CD4-positive, alpha-beta T cell (primary cell): ENCODE measurements at regions not wholly inside any gene's neighbourhood (a gene's known extent, or its start where the extent isn't known, plus 50 kb on each side); places are given as distances from the start of the nearest gene placed in this dataset.

ENCODE experiments used
- ATAC-seq: fragments of 200-7000 bp; cut with Tn5 transposase; one replicate; pipeline ENCODE4 v1.10.0; 2022; ENCODE audit warnings: mild to moderate bottlenecking; ENCODE audit not compliant: poor library complexity
- CTCF ChIA-PET: fragments of 350-600 bp; sonication (Branson Sonifier 250); formaldehyde crosslinking; loops from one replicate; lab custom pipeline; 2021; ENCODE audit warnings: antibody characterized with exemption, inconsistent platforms; lab: Charles Lee
- POLR2A ChIA-PET: fragments of 350-600 bp; sonication (Branson Sonifier 250); formaldehyde crosslinking; loops from one replicate; lab custom pipeline; 2021; ENCODE audit warnings: antibody characterized with exemption, inconsistent platforms; lab: Charles Lee
- DNase-seq, 14 experiments: peaks; one replicate each; pipeline ENCODE4 v3.0.0-alpha.2; 2013 to 2020; ENCODE audit warnings: mixed read lengths in 2 of 14
- H3K27ac ChIP-seq, 2 donors: one replicate each; pipeline versions ENCODE4 v1.5.1 to v1.7.0; 2013; ENCODE audit warnings: low read length in 2 of 2, low read depth in 1 of 2, mild to moderate bottlenecking in 1 of 2
- H3K27me3 ChIP-seq, 2 experiments: 1 replicate in 1 of 2; 2 replicates in 1 of 2; pipeline versions ENCODE4 v1.6.1 to v1.7.0; 2013; ENCODE audit warnings: low read length in 2 of 2, control low read depth in 1 of 2, mild to moderate bottlenecking in 1 of 2, moderate library complexity in 1 of 2; ENCODE audit not compliant: insufficient read depth in 2 of 2, control insufficient read depth in 1 of 2
- H3K36me3 ChIP-seq: one replicate; pipeline ENCODE4 v1.6.1; 2013; ENCODE audit warnings: low read length, control low read depth; ENCODE audit not compliant: insufficient read depth
- H3K4me1 ChIP-seq: one replicate; pipeline ENCODE4 v1.6.1; 2013; ENCODE audit warnings: low read length, control low read depth; ENCODE audit not compliant: insufficient read depth
- H3K4me3 ChIP-seq: one replicate; pipeline ENCODE4 v1.5.1; 2013; ENCODE audit warnings: mild to moderate bottlenecking, low read length, moderate library complexity
- H3K9me3 ChIP-seq, 2 experiments: 1 replicate in 1 of 2; 2 replicates in 1 of 2; pipeline versions ENCODE4 v1.6.1 to v1.7.0; 2013; ENCODE audit warnings: low read length in 2 of 2, mild to moderate bottlenecking in 2 of 2, control low read depth in 1 of 2, moderate library complexity in 1 of 2; ENCODE audit not compliant: control insufficient read depth in 1 of 2, insufficient read depth in 1 of 2
- H3K27ac Mint-ChIP-seq: one replicate; pipeline ENCODE4 v1.8.0; 2020; ENCODE audit warnings: mixed read lengths
- H3K27me3 Mint-ChIP-seq: one replicate; pipeline ENCODE4 v1.8.0; 2021; ENCODE audit warnings: mixed read lengths
- H3K36me3 Mint-ChIP-seq: one replicate; pipeline ENCODE4 v1.8.0; 2021; ENCODE audit warnings: low read depth, mixed read lengths
- H3K4me1 Mint-ChIP-seq: one replicate; pipeline ENCODE4 v1.8.0; 2021; ENCODE audit warnings: low read depth, mixed read lengths
- H3K4me3 Mint-ChIP-seq: one replicate; pipeline ENCODE4 v1.8.0; 2020; ENCODE audit warnings: mild to moderate bottlenecking, mixed read lengths
- H3K9me3 Mint-ChIP-seq: one replicate; pipeline ENCODE4 v1.8.0; 2020; ENCODE audit warnings: mixed read lengths
- CTCF ChIP-seq: fragments of 200-600 bp; IDR thresholded peaks from one replicate; pipeline ENCODE4 v1.8.0; 2022; ENCODE audit warnings: antibody characterized with exemption, mild to moderate bottlenecking
- intact Hi-C, 2 experiments: fragments of 100-400 bp; cut with DNase I in 1 of 2; cut with micrococcal nuclease in 1 of 2; formaldehyde crosslinking; loops; one replicate each; pipeline versions ENCODE4 v1.15.1 to v1.9.0; 2023 to 2025; cut with DNase I, micrococcal nuclease

DNA sequence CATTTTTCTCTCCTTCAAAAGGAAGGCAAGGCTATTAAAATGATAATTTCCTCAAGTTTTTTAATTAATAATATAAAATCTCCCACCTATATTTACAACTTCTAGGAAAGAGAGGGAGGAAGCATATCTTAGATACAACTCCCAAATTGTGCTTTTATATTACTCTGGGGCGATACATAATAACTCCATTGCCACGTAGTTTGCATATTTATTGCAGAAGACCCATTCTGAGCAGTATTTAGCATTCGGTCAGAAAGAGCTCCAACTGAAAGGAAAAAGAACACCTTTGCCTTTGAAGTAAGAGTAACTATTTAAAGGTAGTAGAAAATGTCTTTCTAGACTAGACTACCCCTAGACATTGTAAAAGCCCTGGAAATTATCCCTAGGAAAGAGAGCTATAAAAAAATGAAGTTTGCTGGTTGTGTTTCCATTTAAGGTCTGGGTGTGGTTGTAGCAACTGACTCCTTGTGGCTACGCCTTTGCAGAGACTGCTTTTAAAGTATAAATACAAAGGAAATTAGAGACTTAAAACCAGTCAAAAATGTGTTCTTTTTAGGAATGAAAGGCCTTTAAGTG, 566.1 kb downstream of the ZNF608 start:
- no peak overlapping the region for H3K4me3 ChIP-seq
- no peaks in the 10 kb centered on the region for H3K4me1 ChIP-seq
- H3K4me3 Mint-ChIP-seq = no peak overlapping the region
- no peak for ATAC-seq
- no peaks in the 10 kb centered on the region for H3K27me3 ChIP-seq
- no peaks in the 10 kb centered on the region for H3K4me1 Mint-ChIP-seq
- no peaks in the 10 kb centered on the region for H3K9me3 ChIP-seq
- intact Hi-C loops = no loop called here
- ChIA-PET CTCF (no interaction called here), POLR2A (no interaction called here)
- no peak for DNase-seq
- no peak overlapping the region for H3K27ac ChIP-seq
- no peaks in the 10 kb centered on the region for H3K27me3 Mint-ChIP-seq
- no peaks in the 10 kb centered on the region for H3K36me3 Mint-ChIP-seq
- TF ChIP-seq CTCF = no peak
- H3K36me3 ChIP-seq = no peaks in the 10 kb centered on the region
- no peaks in the 10 kb centered on the region for H3K9me3 Mint-ChIP-seq
- no peak overlapping the region for H3K27ac Mint-ChIP-seq

DNA sequence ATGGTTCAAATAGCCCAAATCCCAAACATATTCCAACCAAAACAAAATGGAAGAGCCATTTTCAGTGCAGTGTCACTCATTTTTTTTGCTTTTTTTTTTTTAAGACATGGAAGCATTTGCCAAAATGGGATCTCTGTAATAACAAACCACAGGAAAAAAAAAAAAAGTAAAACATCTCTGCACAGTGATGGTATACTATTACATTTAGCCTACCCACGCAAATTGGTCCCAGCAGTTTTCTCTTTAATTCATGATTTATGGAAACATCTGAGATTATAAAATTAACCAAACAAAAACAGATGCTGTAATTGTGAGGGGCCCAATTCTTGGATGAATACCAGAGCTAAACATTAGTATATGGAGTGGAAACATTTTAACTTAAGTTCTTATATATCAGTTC, 566.6 kb downstream of the ZNF608 start:
- ATAC-seq = no peak

GRCh38 chr5:124178050-124178449, 568.4 kb downstream of the ZNF608 start:
- ATAC-seq (no peak), DNase-seq (no peak)
- H3K9me3 Mint-ChIP-seq = peaks cover under 1% of the 10 kb centered on the region
- no peaks in the 10 kb centered on the region for H3K27me3 Mint-ChIP-seq
- H3K9me3 ChIP-seq = no peaks in the 10 kb centered on the region
- H3K4me3 ChIP-seq = no peak overlapping the region
- H3K27ac ChIP-seq = no peak overlapping the region
- H3K36me3 Mint-ChIP-seq = no peaks in the 10 kb centered on the region
- no peaks in the 10 kb centered on the region for H3K4me1 Mint-ChIP-seq
- intact Hi-C loops = no loop called here
- no peak overlapping the region for H3K4me3 Mint-ChIP-seq
- no peaks in the 10 kb centered on the region for H3K27me3 ChIP-seq
- no peaks in the 10 kb centered on the region for H3K4me1 ChIP-seq
- H3K27ac Mint-ChIP-seq = no peak overlapping the region
- ChIA-PET CTCF (no interaction called here), POLR2A (no interaction called here)
- no peak for TF ChIP-seq CTCF
- H3K36me3 ChIP-seq = no peaks in the 10 kb centered on the region

More for the DNA sequence above, 566.6 kb downstream of the ZNF608 start:
- Mint-ChIP-seq H3K9me3 (no peaks in the 10 kb centered on the region), H3K4me3 (no peak overlapping the region), H3K27ac (no peak overlapping the region), H3K27me3 (no peaks in the 10 kb centered on the region), H3K36me3 (no peaks in the 10 kb centered on the region), H3K4me1 (no peaks in the 10 kb centered on the region)
- no peaks in the 10 kb centered on the region for H3K36me3 ChIP-seq
- H3K4me3 ChIP-seq = no peak overlapping the region
- H3K4me1 ChIP-seq = no peaks in the 10 kb centered on the region
- CTCF ChIA-PET = no interaction called here
- intact Hi-C loops = no loop called here
- H3K27me3 ChIP-seq = no peaks in the 10 kb centered on the region
- no peak overlapping the region for H3K27ac ChIP-seq
- no peak for DNase-seq
- TF ChIP-seq CTCF = no peak
- POLR2A ChIA-PET = no interaction called here
- no peaks in the 10 kb centered on the region for H3K9me3 ChIP-seq
